ENCODE measurements at regions not wholly inside any gene's neighbourhood (a gene's known extent, or its start where the extent isn't known, plus 50 kb on each side); places are given as distances from the start of the nearest gene placed in this dataset.
"Not testable (repeated sequence)": the region's sequence is repeated elsewhere in the genome, so short reads cannot be mapped to it uniquely, and the experiment has no call there.

GRCh38 chr3:194062830-194063229 is 73.1 kb upstream of the HES1 start:
- CTCF ChIA-PET = interaction anchor here (0.6 kb wide), 1 partner anchor 282 kb away, joined by 3 read pairs; no protein-coding TSS in a partner anchor
- no peak for DNase-seq (ENCODE audit: low spot score)
- POLR2A ChIA-PET (ENCODE audit: low non-redundant PET) = no interaction called here
- no peak overlapping the region for H3K27ac ChIP-seq
- no peak for TF ChIP-seq CTCF (conservative IDR thresholded peaks at IDR 0.05; ENCODE audit: low read depth)

- no peak for DNase-seq (ENCODE audit: low spot score)
These were observed 71.3 kb upstream of the HES1 start for GRCh38 chr3:194064380-194065332.

DNA sequence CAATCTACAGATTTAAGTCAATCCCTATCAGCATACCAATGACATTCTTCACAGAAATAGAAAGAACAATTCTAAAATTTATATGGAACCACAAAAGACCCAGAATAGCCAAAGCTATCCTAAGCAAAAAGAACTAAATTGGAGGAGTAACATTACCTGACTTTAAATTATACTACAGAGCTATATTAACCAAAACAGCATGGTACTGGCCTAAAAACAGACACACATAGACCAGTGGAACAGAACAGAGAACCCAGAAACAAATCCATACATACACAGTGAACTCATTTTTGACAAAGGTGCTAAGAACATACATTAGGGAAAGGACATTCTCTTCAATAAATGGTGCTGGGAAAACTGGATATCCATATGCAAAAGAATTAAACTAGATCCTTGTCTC is 68.6 kb upstream of the HES1 start:
- H3K27ac ChIP-seq; POLR2A ChIA-PET (ENCODE audit: low non-redundant PET); DNase-seq (ENCODE audit: low spot score): not testable (repeated sequence)
- CTCF ChIA-PET = interaction anchor here (0.6 to 1.1 kb wide), 3 partner anchors 19 to 328 kb away, joined by 4 to 8 read pairs (median 4); no protein-coding TSS in a partner anchor

More at GRCh38 chr3:194064380-194065332, 71.3 kb upstream of the HES1 start:
- no peak overlapping the region for H3K27ac ChIP-seq
- CTCF ChIA-PET = interaction anchor here (0.6 kb wide), 1 partner anchor 251 kb away, joined by 3 read pairs; no protein-coding TSS in a partner anchor
- TF ChIP-seq CTCF (conservative IDR thresholded peaks at IDR 0.05; ENCODE audit: low read depth) = no peak
- POLR2A ChIA-PET (ENCODE audit: low non-redundant PET) = no interaction called here

- POLR2A ChIA-PET (ENCODE audit: low non-redundant PET) = no interaction called here
- no peak for DNase-seq (ENCODE audit: low spot score)
- no peak overlapping the region for H3K27ac ChIP-seq
- CTCF ChIA-PET = interaction anchor here (1.1 kb wide), 1 partner anchor 287 kb away, joined by 4 read pairs; no protein-coding TSS in a partner anchor
- TF ChIP-seq CTCF (conservative IDR thresholded peaks at IDR 0.05; ENCODE audit: low read depth) = no peak
These were observed 68.0 kb upstream of the HES1 start for GRCh38 chr3:194067949-194068362.

DNA sequence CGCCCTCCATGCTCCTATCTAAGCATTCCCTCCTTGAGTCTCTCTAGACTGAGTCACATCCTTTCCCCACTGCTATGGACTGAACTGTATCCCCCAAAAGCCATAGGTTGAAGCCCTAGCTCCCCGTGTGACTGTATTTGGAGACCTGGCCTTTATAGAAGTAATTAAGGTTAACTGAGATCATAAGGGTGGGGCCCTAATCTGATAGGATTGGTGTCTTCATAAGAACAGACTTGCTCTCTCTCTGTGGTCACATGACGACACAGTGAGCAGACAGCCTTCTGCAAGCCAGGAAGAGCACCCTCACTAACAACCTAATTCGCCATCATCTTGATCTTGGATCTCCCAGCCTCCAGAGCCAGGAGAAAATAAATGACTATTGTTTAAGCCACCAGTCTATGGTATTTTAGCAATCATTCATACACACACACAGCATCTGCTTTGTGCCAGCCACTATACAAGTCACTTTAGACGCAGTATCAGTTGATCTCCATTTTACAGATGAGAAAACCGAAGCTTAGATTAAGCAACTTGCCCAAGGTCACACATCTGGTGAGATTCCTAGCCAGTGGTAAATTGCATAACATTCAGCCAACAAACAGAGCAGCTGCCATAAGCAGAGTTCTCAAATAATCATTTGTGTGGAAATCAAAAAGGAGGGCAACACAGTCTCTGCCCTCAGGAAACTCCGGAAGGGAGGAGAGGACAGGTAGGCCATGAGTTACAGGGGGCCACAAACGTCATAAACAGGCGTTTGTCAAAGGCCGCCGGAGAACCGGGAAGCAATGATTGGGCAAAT is 66.3 kb upstream of the HES1 start:
- ChIA-PET CTCF (interaction anchor here (0.6 to 1.6 kb wide), 3 partner anchors 242 to 289 kb away, joined by 3 to 7 read pairs (median 4); no protein-coding TSS in a partner anchor), POLR2A (ENCODE audit: low non-redundant PET) (no interaction called here)
- no peak for DNase-seq (ENCODE audit: low spot score)
- no peak for TF ChIP-seq CTCF (conservative IDR thresholded peaks at IDR 0.05; ENCODE audit: low read depth)
- H3K27ac ChIP-seq = peak overlapping the region; percentile 94

DNA sequence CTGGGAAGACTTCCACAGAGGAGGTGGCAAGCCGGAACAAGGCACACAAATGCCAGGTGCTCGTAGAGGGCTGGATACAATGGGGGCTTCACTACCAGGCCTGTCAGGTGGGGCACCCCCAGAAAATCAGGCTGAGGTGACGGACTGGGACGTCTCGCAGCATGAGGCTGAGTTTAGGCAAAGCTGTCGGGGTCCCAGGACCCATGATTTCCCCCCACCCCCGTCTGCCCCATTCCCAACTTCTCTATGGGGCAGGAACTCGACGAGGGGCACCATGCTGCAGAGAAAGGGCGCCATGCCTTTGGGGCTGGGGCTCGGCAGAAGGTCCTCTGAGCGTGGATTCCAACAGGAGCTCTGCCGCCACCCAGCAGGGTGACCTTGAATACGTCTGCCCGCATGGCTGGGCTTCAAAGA is 65.7 kb upstream of the HES1 start:
- POLR2A ChIA-PET (ENCODE audit: low non-redundant PET) = interaction anchor here (1.2 kb wide), 1 partner anchor 64 kb away, joined by 7 read pairs; no protein-coding TSS in a partner anchor
- CTCF ChIA-PET = interaction anchor here (0.7 to 1.6 kb wide), 3 partner anchors 33 to 289 kb away, joined by 3 to 7 read pairs (median 4); no protein-coding TSS in a partner anchor
- peak overlapping the region; percentile 94 for H3K27ac ChIP-seq

More for the DNA sequence above, 65.7 kb upstream of the HES1 start:
- TF ChIP-seq CTCF (conservative IDR thresholded peaks at IDR 0.05; ENCODE audit: low read depth) = no peak
- no peak for DNase-seq (ENCODE audit: low spot score)

Measured in RWPE1 (cell line).